ENCODE measurements at regions not wholly inside any gene's neighbourhood (a gene's known extent, or its start where the extent isn't known, plus 50 kb on each side); places are given as distances from the start of the nearest gene placed in this dataset.
A peak's percentile ranks its signal among the peaks of the same experiment; 100 is the strongest.

DNA sequence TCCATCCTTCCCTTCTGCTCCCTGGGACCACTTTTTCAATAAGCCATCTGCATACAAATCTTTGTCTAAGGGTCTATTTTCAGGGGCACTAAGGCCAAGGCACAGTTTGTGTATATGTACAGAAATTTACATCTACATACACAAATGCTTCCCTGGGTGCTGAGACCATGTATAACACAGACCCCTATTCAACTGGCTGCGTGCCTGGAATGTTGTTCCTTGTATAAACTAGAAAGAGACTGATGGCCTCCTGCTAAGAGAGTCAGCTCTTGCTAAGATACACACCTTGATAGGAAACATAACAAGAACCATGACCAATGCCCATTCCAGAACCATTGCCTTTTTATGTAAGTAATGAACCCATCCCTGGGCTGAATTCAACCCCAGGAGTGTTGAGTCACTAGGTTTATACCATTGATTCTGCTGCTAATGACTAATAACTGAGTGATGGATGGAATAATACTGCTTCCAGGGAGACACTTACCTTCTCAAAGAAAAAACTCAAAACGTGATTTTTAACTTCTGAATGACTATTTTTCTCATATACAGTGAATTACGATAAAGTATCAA, 290.7 kb downstream of the FGFR2 start:
- no peak overlapping the region for H3K4me3 Mint-ChIP-seq
- TF ChIP-seq, protein P1, sequence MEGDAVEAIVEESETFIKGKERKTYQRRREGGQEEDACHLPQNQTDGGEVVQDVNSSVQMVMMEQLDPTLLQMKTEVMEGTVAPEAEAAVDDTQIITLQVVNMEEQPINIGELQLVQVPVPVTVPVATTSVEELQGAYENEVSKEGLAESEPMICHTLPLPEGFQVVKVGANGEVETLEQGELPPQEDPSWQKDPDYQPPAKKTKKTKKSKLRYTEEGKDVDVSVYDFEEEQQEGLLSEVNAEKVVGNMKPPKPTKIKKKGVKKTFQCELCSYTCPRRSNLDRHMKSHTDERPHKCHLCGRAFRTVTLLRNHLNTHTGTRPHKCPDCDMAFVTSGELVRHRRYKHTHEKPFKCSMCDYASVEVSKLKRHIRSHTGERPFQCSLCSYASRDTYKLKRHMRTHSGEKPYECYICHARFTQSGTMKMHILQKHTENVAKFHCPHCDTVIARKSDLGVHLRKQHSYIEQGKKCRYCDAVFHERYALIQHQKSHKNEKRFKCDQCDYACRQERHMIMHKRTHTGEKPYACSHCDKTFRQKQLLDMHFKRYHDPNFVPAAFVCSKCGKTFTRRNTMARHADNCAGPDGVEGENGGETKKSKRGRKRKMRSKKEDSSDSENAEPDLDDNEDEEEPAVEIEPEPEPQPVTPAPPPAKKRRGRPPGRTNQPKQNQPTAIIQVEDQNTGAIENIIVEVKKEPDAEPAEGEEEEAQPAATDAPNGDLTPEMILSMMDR (IDR thresholded peaks at IDR 0.05; ENCODE audit: unreplicated experiment in 3 of 3) = no peak
- H3K36me3 Mint-ChIP-seq (ENCODE audit: low read depth) = no peaks in the 10 kb centered on the region

DNA sequence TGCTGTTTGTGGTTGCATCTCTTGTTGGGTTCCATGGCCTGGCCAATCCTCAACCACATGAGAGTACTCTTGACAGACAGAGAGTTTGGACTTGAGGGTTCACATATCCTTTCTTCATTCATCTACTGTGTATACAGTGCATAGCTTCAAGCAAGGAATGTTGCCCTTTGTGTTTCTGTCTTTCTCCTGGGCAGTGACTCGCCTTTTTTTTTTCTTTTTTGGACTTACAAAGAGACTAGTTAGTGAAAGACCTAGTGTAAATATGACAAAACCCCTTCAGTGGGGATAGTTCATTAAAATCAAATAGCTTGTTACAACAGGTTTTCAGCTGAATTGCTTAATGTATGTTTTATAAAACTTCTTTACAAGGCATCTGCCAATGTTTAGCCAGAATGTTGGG, 290.2 kb downstream of the FGFR2 start:
- Mint-ChIP-seq H3K27me3 (ENCODE audit: low read depth) (peaks cover 19% of the 10 kb centered on the region), H3K27ac (peak overlapping the region in 1 of 3 experiments; percentile 26), H3K9me3 (peaks cover 4% of the 10 kb centered on the region), H3K4me3 (no peak overlapping the region), H3K36me3 (ENCODE audit: low read depth) (no peaks in the 10 kb centered on the region), H3K4me1 (peaks cover 38% of the 10 kb centered on the region)
- TF ChIP-seq, protein P1 (IDR thresholded peaks at IDR 0.05; ENCODE audit: unreplicated experiment in 3 of 3) = no peak

More for the DNA sequence above, 290.7 kb downstream of the FGFR2 start:
- Mint-ChIP-seq H3K4me1 (peaks cover 33% of the 10 kb centered on the region), H3K27me3 (ENCODE audit: low read depth) (peaks cover 21% of the 10 kb centered on the region), H3K27ac (no peak overlapping the region), H3K9me3 (peaks cover 4% of the 10 kb centered on the region)

DNA sequence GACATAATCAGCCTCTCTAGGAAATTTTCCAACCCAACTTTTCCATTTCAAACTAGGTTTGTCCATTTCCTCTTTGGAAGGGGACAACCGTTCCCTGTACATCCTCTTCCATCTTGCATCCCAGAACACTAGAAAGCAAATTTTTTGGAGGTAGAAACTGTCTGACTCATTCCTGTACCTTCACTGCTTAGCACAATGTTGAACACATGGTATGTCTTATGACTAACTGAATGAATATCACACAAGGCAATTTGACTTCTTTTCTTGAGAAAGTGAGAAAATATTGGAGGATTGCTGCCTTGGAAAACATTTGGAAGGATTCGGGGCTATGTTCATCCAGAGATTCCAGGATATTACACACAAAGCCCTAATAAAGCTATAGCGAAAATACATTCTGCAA, 289.1 kb downstream of the FGFR2 start:
- no peak overlapping the region for H3K4me3 Mint-ChIP-seq
- no peaks in the 10 kb centered on the region for H3K36me3 Mint-ChIP-seq (ENCODE audit: low read depth)
- TF ChIP-seq, protein P1 (IDR thresholded peaks at IDR 0.05; ENCODE audit: unreplicated experiment in 3 of 3) = no peak
- H3K4me1 Mint-ChIP-seq = peaks cover 49% of the 10 kb centered on the region
- peak overlapping the region in 1 of 3 experiments; percentile 68 for H3K27ac Mint-ChIP-seq
- H3K9me3 Mint-ChIP-seq = peaks cover 4% of the 10 kb centered on the region
- H3K27me3 Mint-ChIP-seq (ENCODE audit: low read depth) = peaks cover 13% of the 10 kb centered on the region

DNA sequence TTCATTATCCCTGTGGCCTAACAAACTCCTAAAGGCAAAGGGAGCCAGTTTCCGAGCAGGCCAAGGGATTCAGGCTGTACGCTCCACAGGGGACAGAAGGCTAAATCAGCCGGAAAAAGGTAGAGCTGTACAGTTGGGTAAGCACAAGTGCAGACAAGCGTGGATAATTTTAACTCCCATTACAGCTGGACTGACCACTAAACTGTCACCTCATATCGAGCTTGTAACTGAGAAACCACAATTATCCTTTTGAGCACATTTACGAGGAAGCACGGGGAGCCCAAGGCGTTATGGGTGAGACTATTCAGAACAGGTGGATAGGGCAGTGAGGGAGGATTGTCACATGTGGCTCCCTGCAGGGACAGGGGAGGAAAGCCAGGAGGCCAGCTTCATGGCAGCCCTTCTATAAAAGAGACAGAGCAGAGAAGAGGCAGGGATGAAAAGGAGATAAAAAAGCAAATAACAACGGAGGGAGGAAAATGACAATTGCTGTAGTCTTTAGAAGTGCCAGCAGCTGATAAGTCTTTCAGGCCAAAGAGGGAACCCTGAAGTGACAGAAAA, 288.0 kb downstream of the FGFR2 start:
- Mint-ChIP-seq H3K27ac (peak overlapping the region in 2 of 3 experiments; percentile 14 to 36), H3K27me3 (ENCODE audit: low read depth) (peaks cover 15% of the 10 kb centered on the region), H3K4me1 (peaks cover 49% of the 10 kb centered on the region), H3K36me3 (ENCODE audit: low read depth) (no peaks in the 10 kb centered on the region), H3K9me3 (peaks cover 4% of the 10 kb centered on the region), H3K4me3 (no peak overlapping the region)
- TF ChIP-seq, protein P1 (IDR thresholded peaks at IDR 0.05; ENCODE audit: unreplicated experiment in 3 of 3) = no peak

DNA sequence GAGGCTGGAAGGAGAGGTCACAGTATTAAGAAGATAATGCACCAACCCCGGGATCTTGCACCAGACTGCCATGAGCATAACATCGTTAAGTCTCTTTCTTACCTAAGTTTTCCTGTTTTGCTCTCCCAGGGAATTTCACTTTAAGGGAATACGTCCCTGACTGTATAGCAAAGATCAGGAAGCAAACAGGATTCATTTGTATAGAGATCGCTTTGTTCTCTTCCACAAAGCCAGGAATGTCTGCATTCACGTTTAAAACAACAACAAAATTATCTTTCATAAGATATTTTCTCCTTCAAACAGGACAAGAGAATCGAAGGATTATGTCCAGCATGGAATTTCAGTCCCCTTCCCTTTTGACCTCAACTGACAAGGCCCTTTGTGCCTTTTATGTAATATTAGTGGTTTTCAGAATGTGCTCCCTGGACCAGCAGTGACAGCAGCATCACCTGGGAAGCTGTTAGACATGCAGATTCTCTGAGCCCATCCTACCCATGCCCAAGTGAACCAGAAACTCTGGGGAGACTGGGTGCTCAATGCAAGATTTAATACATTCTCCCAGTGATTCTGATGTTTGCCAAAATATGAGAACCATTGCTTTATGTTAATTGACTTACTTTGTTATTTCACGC, 286.3 kb downstream of the FGFR2 start:
- peaks cover 49% of the 10 kb centered on the region for H3K4me1 Mint-ChIP-seq
- no peaks in the 10 kb centered on the region for H3K36me3 Mint-ChIP-seq (ENCODE audit: low read depth)
- H3K4me3 Mint-ChIP-seq = no peak overlapping the region
- TF ChIP-seq, protein P1 (IDR thresholded peaks at IDR 0.05; ENCODE audit: unreplicated experiment in 3 of 3) = no peak
- peak overlapping the region; percentile 37 to 61 (median 56) for H3K27ac Mint-ChIP-seq
- peaks cover 10% of the 10 kb centered on the region for H3K27me3 Mint-ChIP-seq (ENCODE audit: low read depth)
- peaks cover 4% of the 10 kb centered on the region for H3K9me3 Mint-ChIP-seq

Data from nephron (organoid).